HG03565 (cell line): ENCODE measurements at regions not wholly inside any gene's neighbourhood (a gene's known extent, or its start where the extent isn't known, plus 50 kb on each side); places are given as distances from the start of the nearest gene placed in this dataset.
"Not testable (repeated sequence)": the region's sequence is repeated elsewhere in the genome, so short reads cannot be mapped to it uniquely, and the experiment has no call there.

ENCODE experiments used
- ATAC-seq: cut with Tn5 transposase; IDR thresholded peaks from one replicate; pipeline ENCODE4 v1.9.1; 2021; ENCODE audit warnings: mild to moderate bottlenecking, moderate library complexity; ENCODE audit not compliant: unreplicated experiment

GRCh38 chr14:43745746-43746145, 761.3 kb downstream of the FSCB start:
- no peak for ATAC-seq

GRCh38 chr14:43735932-43736331, 771.2 kb downstream of the FSCB start:
- ATAC-seq = no peak

- ATAC-seq = no peak
These were observed 777.9 kb downstream of the FSCB start for GRCh38 chr14:43729143-43729542.

- no peak for ATAC-seq
These were observed 800.2 kb downstream of the FSCB start for GRCh38 chr14:43706900-43707299.

GRCh38 chr14:43698561-43699284, 808.4 kb downstream of the FSCB start:
- ATAC-seq = not testable (repeated sequence)

GRCh38 chr14:43697003-43697402, 810.1 kb downstream of the FSCB start:
- no peak for ATAC-seq

- ATAC-seq = no peak
These were observed 814.4 kb downstream of the FSCB start for GRCh38 chr14:43692706-43693105.

- no peak for ATAC-seq
These were observed 819.2 kb downstream of the FSCB start for GRCh38 chr14:43687921-43688320.

GRCh38 chr14:43677581-43677980, 829.5 kb downstream of the FSCB start:
- ATAC-seq = no peak

GRCh38 chr14:43674273-43674672, 832.8 kb downstream of the FSCB start:
- no peak for ATAC-seq

- no peak for ATAC-seq
These were observed 835.2 kb downstream of the FSCB start for GRCh38 chr14:43671716-43672485.

GRCh38 chr14:43669355-43669754, 837.7 kb downstream of the FSCB start:
- ATAC-seq = no peak

GRCh38 chr14:43665570-43666267, 841.4 kb downstream of the FSCB start:
- ATAC-seq = no peak

- not testable (repeated sequence) for ATAC-seq
These were observed 851.9 kb downstream of the FSCB start for GRCh38 chr14:43655194-43655593.

- ATAC-seq = no peak
These were observed 855.2 kb downstream of the FSCB start for GRCh38 chr14:43651896-43652295.

- ATAC-seq = no peak
These were observed 855.8 kb downstream of the FSCB start for GRCh38 chr14:43651185-43651787.

GRCh38 chr14:43649508-43649907, 857.6 kb downstream of the FSCB start:
- ATAC-seq = no peak

GRCh38 chr14:43647302-43647701, 859.8 kb downstream of the FSCB start:
- ATAC-seq = no peak

GRCh38 chr14:43640718-43641267, 866.3 kb downstream of the FSCB start:
- no peak for ATAC-seq

- no peak for ATAC-seq
These were observed 881.8 kb downstream of the FSCB start for GRCh38 chr14:43625294-43625693.

- no peak for ATAC-seq
These were observed 885.8 kb downstream of the FSCB start for GRCh38 chr14:43621282-43621681.
